HFF-Myc (cell line): ENCODE measurements at regions not wholly inside any gene's neighbourhood (a gene's known extent, or its start where the extent isn't known, plus 50 kb on each side); places are given as distances from the start of the nearest gene placed in this dataset.

Experiments
- DNase-seq: peaks from one replicate; pipeline ENCODE4 v3.0.0-alpha.2; 2011; ENCODE audit warnings: low read depth; ENCODE audit errors: extremely low read depth
- H3K4me3 ChIP-seq: replicated peaks from 2 replicates; pipeline ENCODE4 v1.5.1; 2011; ENCODE audit warnings: low read depth, mild to moderate bottlenecking, control low read depth, low read length
- CTCF ChIP-seq: IDR thresholded peaks from 2 replicates; pipeline ENCODE4 v1.5.1; 2012; ENCODE audit warnings: mild to moderate bottlenecking, low read depth, low read length, control low read depth; ENCODE audit errors: missing control alignments

GRCh38 chr4:106869551-106869950 lies 166.6 kb downstream of the DKK2 start:
- no peak for DNase-seq
- TF ChIP-seq CTCF: no peak
- no peak overlapping the region for H3K4me3 ChIP-seq

- H3K4me3 ChIP-seq: no peak overlapping the region
- TF ChIP-seq CTCF: no peak
These were observed 167.6 kb downstream of the DKK2 start for GRCh38 chr4:106868381-106869035.

GRCh38 chr4:106864231-106864630 lies 171.9 kb downstream of the DKK2 start:
- no peak overlapping the region for H3K4me3 ChIP-seq
- no peak for DNase-seq
- TF ChIP-seq CTCF: no peak

More at GRCh38 chr4:106868381-106869035, 167.6 kb downstream of the DKK2 start:
- DNase-seq: no peak

- TF ChIP-seq CTCF: no peak
- no peak for DNase-seq
These were observed 181.4 kb downstream of the DKK2 start for GRCh38 chr4:106854569-106855351.

GRCh38 chr4:106852426-106852825 lies 183.7 kb downstream of the DKK2 start:
- no peak for TF ChIP-seq CTCF
- no peak for DNase-seq
- no peak overlapping the region for H3K4me3 ChIP-seq

More at GRCh38 chr4:106854569-106855351, 181.4 kb downstream of the DKK2 start:
- no peak overlapping the region for H3K4me3 ChIP-seq

- DNase-seq: peak; percentile 36
- H3K4me3 ChIP-seq: no peak overlapping the region
- no peak for TF ChIP-seq CTCF
These were observed 184.4 kb downstream of the DKK2 start for GRCh38 chr4:106851726-106852125.

GRCh38 chr4:106850691-106851090 lies 185.4 kb downstream of the DKK2 start:
- TF ChIP-seq CTCF: no peak
- DNase-seq: no peak
- H3K4me3 ChIP-seq: no peak overlapping the region
